ENCODE measurements at regions not wholly inside any gene's neighbourhood (a gene's known extent, or its start where the extent isn't known, plus 50 kb on each side); places are given as distances from the start of the nearest gene placed in this dataset.

DNA sequence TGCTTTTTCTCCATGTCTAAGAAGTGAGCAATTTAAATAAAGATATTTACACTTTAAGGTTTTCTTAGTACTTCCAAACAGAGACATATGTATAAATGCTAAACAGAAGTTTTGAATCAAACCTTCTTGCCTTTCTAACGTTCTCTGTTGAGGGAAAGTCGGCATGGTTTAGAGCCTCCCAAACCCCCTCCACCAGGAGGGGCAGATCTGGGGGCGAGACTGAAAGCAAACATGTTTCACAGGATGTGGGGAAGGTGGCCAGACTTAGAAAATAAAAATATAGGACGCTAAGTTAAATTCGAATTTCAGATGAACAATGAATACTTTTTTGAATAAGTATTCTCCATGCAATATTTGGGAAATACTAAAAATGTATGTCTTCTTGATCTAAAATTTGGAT lies 208.3 kb upstream of the SHH start:
- Histone ChIP-seq H3K27me3 (ENCODE audit: control insufficient read depth, insufficient read depth, low read length) (no peaks in the 10 kb centered on the region), H3K4me3 (ENCODE audit: low read depth, low read length) (no peak overlapping the region), H3K36me3 (ENCODE audit: control insufficient read depth, insufficient read depth, low read length) (no peaks in the 10 kb centered on the region)
- no peak for DNase-seq (ENCODE audit: low read depth)
- FAIRE-seq, result no peak
- no peak for TF ChIP-seq CTCF (IDR thresholded peaks at IDR 0.05; ENCODE audit: insufficient read depth, low read length, severe bottlenecking)

GRCh38 chr7:156019776-156020565 lies 207.7 kb upstream of the SHH start:
- H3K36me3 ChIP-seq (ENCODE audit: control insufficient read depth, insufficient read depth, low read length), result no peaks in the 10 kb centered on the region
- FAIRE-seq (no peak), DNase-seq (ENCODE audit: low read depth) (no peak)
- no peak for TF ChIP-seq CTCF (IDR thresholded peaks at IDR 0.05; ENCODE audit: insufficient read depth, low read length, severe bottlenecking)
- H3K4me3 ChIP-seq (ENCODE audit: low read depth, low read length), result no peak overlapping the region
- no peaks in the 10 kb centered on the region for H3K27me3 ChIP-seq (ENCODE audit: control insufficient read depth, insufficient read depth, low read length)

DNA sequence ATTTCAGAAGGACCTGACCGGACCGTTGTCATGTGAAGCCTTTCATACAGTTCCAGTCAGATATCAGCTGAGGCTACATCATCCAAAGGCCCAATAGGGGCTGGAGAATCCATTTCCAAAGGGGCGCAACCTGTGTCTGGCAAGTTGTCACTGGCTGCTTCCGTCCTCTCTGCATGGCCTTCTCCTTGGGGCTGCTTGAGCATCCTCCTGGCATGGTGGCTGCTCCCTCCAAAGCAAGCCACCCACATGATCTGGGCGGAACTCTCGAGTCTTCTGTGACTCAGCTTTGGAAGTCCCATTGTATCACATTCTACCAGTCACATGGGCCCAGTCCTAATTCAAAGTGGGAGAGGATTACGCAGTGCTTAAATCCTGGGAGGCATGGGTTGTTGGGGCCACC lies 207.0 kb upstream of the SHH start:
- Histone ChIP-seq H3K36me3 (ENCODE audit: control insufficient read depth, insufficient read depth, low read length) (no peaks in the 10 kb centered on the region), H3K27me3 (ENCODE audit: control insufficient read depth, insufficient read depth, low read length) (no peaks in the 10 kb centered on the region), H3K4me3 (ENCODE audit: low read depth, low read length) (no peak overlapping the region)
- DNase-seq (ENCODE audit: low read depth), result no peak
- no peak for FAIRE-seq
- TF ChIP-seq CTCF (IDR thresholded peaks at IDR 0.05; ENCODE audit: insufficient read depth, low read length, severe bottlenecking), result no peak

DNA sequence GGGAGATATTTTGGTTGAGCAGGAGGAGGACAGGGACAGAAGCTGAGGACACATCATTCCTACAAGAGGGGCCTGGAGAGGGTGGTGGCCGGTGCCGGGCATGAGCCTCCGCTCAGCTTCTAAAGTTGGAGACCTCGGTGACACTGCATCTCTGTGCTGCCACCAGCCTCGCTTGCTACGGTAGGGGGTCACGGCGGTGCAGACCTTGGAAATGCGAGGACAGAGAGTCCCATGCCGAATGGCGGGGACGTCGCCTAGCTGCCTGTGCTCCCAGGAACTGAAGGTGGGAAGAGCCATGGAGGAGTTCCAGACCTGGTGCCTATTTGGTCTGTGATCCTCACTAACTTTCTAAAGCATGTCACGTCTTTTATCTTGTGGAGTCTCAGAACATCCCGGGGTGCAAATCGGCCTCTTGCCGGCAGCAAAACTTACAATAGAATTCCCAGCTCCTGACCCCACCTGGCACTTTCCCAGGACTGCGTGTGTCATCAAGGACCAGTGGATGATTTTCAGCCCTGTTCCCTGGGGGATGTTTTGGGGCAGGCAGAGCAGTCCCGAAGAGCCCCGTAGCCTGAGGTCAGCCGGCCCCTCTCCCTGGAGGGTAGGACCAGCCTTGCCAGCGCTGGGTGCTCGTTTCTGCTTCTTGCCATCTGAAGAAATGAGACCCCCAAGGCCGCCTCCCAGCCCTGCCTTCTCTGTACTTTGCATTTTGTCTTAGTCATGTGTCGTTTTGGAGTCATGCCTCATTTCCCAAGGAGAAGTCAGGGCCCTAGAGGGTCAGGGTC lies 205.8 kb upstream of the SHH start:
- no peak for TF ChIP-seq CTCF (IDR thresholded peaks at IDR 0.05; ENCODE audit: insufficient read depth, low read length, severe bottlenecking)
- Histone ChIP-seq H3K36me3 (ENCODE audit: control insufficient read depth, insufficient read depth, low read length) (no peaks in the 10 kb centered on the region), H3K27me3 (ENCODE audit: control insufficient read depth, insufficient read depth, low read length) (no peaks in the 10 kb centered on the region), H3K4me3 (ENCODE audit: low read depth, low read length) (no peak overlapping the region)
- FAIRE-seq (no peak), DNase-seq (ENCODE audit: low read depth) (no peak)

DNA sequence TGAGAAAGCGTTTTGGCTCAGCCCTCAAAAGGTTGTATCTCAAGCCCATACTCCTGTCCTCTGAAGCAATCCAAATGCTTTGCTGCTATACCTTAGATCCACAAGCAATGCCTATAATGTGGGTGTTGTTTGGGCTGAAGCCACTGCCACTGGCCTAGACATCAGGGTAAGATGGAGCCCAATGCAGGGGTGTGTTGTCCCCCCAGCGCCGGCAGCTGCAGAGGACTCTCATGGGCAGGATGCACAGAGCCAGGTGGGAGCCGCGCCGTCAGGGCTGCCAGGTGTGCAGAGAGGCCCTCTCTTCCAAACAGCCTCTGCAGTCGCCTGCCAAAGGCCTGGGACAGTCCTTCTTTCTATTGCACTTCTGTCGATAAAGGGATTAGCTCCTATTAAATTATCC lies 205.2 kb upstream of the SHH start:
- FAIRE-seq (no peak), DNase-seq (ENCODE audit: low read depth) (no peak)
- Histone ChIP-seq H3K4me3 (ENCODE audit: low read depth, low read length) (no peak overlapping the region), H3K27me3 (ENCODE audit: control insufficient read depth, insufficient read depth, low read length) (no peaks in the 10 kb centered on the region), H3K36me3 (ENCODE audit: control insufficient read depth, insufficient read depth, low read length) (no peaks in the 10 kb centered on the region)
- TF ChIP-seq CTCF (IDR thresholded peaks at IDR 0.05; ENCODE audit: insufficient read depth, low read length, severe bottlenecking), result no peak

Measured in bronchial epithelial cell (primary cell).